Prostate gland (tissue), 2 donors: ENCODE measurements at regions not wholly inside any gene's neighbourhood (a gene's known extent, or its start where the extent isn't known, plus 50 kb on each side); places are given as distances from the start of the nearest gene placed in this dataset.

ENCODE experiments used
- POLR2AphosphoS5 ChIP-seq: sonication (generic); formaldehyde crosslinking; IDR thresholded peaks from one replicate; pipeline ENCODE4 v1.6.1; 2017; ENCODE audit warnings: antibody characterized with exemption
- TF ChIP-seq, protein P1 (sequence below), 4 experiments: fragments of 200-600 bp in 2 of 4; fragments of 450-650 bp in 2 of 4; sonication (generic) in 2 of 4; IDR thresholded peaks; 1 replicate in 3 of 4; 2 replicates in 1 of 4; pipeline ENCODE4 v1.5.1; 2016 to 2019; ENCODE audit warnings: antibody characterized with exemption in 4 of 4, mild to moderate bottlenecking in 2 of 4, moderate library complexity in 2 of 4

DNA sequence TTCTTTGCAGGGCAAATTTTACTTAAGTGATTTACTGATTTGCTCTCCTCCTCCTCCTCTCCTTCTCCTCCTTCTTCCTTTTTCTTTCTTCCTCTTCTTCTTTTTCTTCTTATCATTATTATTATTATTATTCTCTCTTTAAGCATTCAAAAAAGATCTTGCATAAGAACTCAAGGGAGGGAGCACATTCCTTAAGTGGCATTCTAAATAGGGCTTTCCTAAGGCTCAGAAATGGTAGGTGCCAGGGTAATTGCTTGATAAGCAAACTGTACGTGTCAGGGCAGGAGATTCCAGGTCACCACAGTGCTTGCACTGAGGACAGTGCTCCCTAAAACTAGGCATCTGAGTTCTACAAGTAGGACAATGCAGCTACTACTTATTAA is 92.4 kb downstream of the SPTSSA start:
- no peak for TF ChIP-seq POLR2AphosphoS5
- TF ChIP-seq, protein P1, sequence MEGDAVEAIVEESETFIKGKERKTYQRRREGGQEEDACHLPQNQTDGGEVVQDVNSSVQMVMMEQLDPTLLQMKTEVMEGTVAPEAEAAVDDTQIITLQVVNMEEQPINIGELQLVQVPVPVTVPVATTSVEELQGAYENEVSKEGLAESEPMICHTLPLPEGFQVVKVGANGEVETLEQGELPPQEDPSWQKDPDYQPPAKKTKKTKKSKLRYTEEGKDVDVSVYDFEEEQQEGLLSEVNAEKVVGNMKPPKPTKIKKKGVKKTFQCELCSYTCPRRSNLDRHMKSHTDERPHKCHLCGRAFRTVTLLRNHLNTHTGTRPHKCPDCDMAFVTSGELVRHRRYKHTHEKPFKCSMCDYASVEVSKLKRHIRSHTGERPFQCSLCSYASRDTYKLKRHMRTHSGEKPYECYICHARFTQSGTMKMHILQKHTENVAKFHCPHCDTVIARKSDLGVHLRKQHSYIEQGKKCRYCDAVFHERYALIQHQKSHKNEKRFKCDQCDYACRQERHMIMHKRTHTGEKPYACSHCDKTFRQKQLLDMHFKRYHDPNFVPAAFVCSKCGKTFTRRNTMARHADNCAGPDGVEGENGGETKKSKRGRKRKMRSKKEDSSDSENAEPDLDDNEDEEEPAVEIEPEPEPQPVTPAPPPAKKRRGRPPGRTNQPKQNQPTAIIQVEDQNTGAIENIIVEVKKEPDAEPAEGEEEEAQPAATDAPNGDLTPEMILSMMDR (IDR thresholded peaks at IDR 0.05) = no peak
